Subcutaneous abdominal adipose tissue (tissue), 5 donors: ENCODE measurements at regions not wholly inside any gene's neighbourhood (a gene's known extent, or its start where the extent isn't known, plus 50 kb on each side); places are given as distances from the start of the nearest gene placed in this dataset.

ENCODE experiments used
- H3K27ac ChIP-seq: one replicate; pipeline ENCODE4 v1.7.0; 2013; ENCODE audit warnings: low read depth, mild to moderate bottlenecking, inconsistent platforms, low read length, moderate library complexity
- H3K27me3 ChIP-seq, 5 donors: one replicate each; pipeline ENCODE4 v1.7.0; 2013; ENCODE audit warnings: low read length in 5 of 5, inconsistent platforms in 1 of 5; ENCODE audit not compliant: control insufficient read depth in 5 of 5, insufficient read depth in 4 of 5
- H3K36me3 ChIP-seq, 5 donors: one replicate each; pipeline ENCODE4 v1.7.0; 2013; ENCODE audit warnings: low read length in 5 of 5; ENCODE audit not compliant: control insufficient read depth in 5 of 5, insufficient read depth in 5 of 5
- H3K4me1 ChIP-seq, 5 donors: one replicate each; pipeline ENCODE4 v1.7.0; 2013; ENCODE audit warnings: low read length in 5 of 5, mild to moderate bottlenecking in 3 of 5, moderate library complexity in 1 of 5; ENCODE audit not compliant: control insufficient read depth in 5 of 5, insufficient read depth in 5 of 5
- H3K4me3 ChIP-seq, 5 donors: one replicate each; pipeline ENCODE4 v1.7.0; 2013; ENCODE audit warnings: low read length in 5 of 5, low read depth in 1 of 5
- H3K9ac ChIP-seq, 5 donors: one replicate each; pipeline ENCODE4 v1.7.0; 2013; ENCODE audit warnings: low read length in 5 of 5, mild to moderate bottlenecking in 4 of 5, moderate library complexity in 3 of 5
- H3K9me3 ChIP-seq, 5 donors: one replicate each; pipeline ENCODE4 v1.7.0; 2013; ENCODE audit warnings: low read length in 5 of 5; ENCODE audit not compliant: control insufficient read depth in 5 of 5
- donor health status: healthy.
- donor health status: healthy.
- donor health status: healthy.
- donor health status: healthy.
- donor health status: healthy.

DNA sequence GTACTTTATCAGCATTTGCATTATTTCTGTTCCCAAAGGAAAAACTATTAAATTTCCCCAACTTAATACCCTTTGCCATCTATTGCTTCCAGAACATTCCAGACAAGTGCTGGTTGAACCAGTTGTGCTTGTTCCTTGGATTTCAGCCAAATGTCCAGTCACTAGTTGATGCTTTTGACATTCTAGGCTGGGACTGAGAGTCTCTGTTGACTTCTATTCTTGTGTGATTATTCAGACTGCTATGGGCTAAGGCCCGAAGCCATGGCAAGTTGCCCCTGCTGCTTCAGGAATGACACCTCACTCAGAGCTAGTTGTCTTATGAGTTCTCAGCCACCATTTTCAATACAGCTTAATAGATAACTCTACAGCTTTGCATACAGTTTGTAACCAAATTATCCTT lies 458.1 kb upstream of the ARGLU1 start:
- H3K27me3 ChIP-seq: no peaks in the 10 kb centered on the region
- peaks cover 0 to 8% (median 2%) of the 10 kb centered on the region in 5 donors for H3K4me1 ChIP-seq
- H3K4me3 ChIP-seq: no peak overlapping the region
- no peak overlapping the region for H3K27ac ChIP-seq
- H3K36me3 ChIP-seq: no peaks in the 10 kb centered on the region
- no peaks in the 10 kb centered on the region for H3K9me3 ChIP-seq
- no peak overlapping the region for H3K9ac ChIP-seq

DNA sequence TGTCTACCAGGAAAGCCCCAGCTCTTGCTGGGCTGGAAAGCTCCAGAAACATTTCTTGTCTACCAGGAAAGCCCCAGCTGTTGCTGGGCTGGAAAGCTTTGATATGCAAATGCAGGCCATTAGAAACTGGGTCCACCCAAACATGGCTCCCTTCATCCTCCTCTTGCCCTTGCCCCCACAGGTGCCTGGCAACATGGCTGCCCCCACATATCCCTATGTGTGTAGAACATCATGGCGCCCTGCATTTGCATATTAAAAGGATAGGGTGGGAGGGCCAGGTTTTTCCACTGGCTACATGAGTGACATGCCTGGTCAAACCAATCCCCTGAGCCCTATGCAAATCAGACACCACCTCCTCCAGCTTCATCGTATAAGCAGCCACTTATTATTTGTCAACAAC lies 455.4 kb upstream of the ARGLU1 start:
- Histone ChIP-seq H3K4me3 (no peak overlapping the region), H3K4me1 (peaks cover 0 to 4% (median 2%) of the 10 kb centered on the region in 5 donors), H3K9me3 (no peaks in the 10 kb centered on the region), H3K27ac (no peak overlapping the region), H3K9ac (no peak overlapping the region), H3K27me3 (no peaks in the 10 kb centered on the region), H3K36me3 (no peaks in the 10 kb centered on the region)

DNA sequence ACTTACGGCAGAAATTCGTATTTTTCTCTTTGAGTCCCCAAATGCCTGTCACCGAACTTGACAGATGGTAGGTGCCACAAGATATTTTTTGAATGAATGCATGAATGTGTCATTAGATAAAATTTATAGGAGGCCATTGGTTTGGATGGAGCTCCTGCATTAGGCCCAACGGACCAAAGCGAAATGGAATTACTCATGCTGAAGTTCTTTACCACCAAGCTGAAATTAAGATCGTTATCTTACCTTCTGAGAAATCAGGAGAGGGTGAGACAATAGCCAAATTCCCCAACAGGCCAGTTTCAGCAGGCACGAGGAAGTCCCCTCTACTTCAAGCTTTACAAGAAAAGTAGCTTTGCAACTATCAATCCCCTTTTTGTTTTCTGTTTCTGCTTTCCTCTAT lies 452.5 kb upstream of the ARGLU1 start:
- Histone ChIP-seq H3K27ac (no peak overlapping the region), H3K27me3 (no peaks in the 10 kb centered on the region), H3K4me1 (no peaks in the 10 kb centered on the region), H3K36me3 (no peaks in the 10 kb centered on the region), H3K9ac (no peak overlapping the region), H3K4me3 (no peak overlapping the region), H3K9me3 (no peaks in the 10 kb centered on the region)

DNA sequence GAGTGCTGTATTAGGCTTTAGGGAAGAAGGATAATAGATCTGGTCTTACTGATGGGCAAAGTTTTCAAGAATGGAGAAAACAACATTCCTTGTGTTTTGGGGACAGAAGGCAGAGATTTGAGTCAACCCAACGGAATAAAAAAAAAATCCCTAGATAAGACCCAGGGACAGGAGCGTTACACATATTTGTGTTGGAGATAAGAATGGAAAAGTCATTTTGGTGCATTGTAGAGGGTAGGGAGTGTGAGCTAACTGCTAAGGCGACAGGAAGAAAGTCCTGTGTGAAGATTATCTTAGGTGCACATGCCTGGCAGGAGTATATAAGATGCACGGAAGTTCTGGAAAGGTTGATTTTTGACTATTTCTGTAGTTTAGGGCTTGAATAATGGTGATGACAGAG lies 450.3 kb upstream of the ARGLU1 start:
- no peak overlapping the region for H3K4me3 ChIP-seq
- H3K27me3 ChIP-seq: no peaks in the 10 kb centered on the region
- H3K27ac ChIP-seq: no peak overlapping the region
- no peaks in the 10 kb centered on the region for H3K36me3 ChIP-seq
- H3K9me3 ChIP-seq: no peaks in the 10 kb centered on the region
- H3K4me1 ChIP-seq: no peaks in the 10 kb centered on the region
- no peak overlapping the region for H3K9ac ChIP-seq

DNA sequence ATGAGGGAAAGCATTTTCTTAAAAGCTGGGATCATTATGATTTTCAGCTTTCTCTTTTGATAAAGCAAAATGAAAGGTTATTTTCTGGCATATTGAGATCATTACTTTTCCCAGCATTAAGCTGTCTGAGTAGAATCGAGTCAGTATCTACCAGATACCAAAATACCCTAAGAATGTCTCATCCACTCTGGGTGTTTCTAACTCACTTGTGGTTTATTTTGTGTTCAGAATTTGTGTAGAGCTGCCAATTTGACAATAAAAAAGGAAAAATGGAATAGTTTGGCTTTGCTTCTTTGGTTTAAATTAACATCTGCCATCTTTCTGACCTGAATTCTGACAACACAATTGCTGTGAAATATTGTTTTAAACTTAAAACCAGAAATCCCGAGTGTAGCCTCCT lies 438.7 kb upstream of the ARGLU1 start:
- Histone ChIP-seq H3K9me3 (no peaks in the 10 kb centered on the region), H3K4me3 (no peak overlapping the region), H3K27me3 (no peaks in the 10 kb centered on the region), H3K36me3 (no peaks in the 10 kb centered on the region), H3K9ac (no peak overlapping the region), H3K4me1 (no peaks in the 10 kb centered on the region), H3K27ac (no peak overlapping the region)

DNA sequence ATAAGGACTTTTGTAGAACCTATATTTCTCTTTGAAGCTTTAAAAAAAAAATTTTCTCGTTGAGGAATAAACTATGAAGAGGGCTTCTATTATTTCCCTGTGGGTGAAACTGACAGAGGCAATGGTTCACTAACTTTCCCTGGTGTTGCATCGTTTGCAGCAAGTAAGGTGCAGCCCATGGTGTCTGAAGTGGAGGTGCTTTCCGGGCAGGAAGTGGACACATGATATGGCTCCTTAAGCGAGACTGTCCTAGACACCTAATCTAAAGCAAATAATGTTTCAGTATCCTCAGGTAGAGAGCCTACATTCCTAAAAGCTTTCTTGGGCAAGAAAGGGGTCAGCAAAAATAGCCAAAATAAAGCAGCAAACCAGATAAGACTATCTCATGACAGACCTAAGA lies 437.6 kb upstream of the ARGLU1 start:
- H3K4me1 ChIP-seq: no peaks in the 10 kb centered on the region
- H3K9me3 ChIP-seq: no peaks in the 10 kb centered on the region
- H3K27ac ChIP-seq: no peak overlapping the region
- no peak overlapping the region for H3K9ac ChIP-seq
- no peaks in the 10 kb centered on the region for H3K27me3 ChIP-seq
- no peaks in the 10 kb centered on the region for H3K36me3 ChIP-seq
- H3K4me3 ChIP-seq: no peak overlapping the region

DNA sequence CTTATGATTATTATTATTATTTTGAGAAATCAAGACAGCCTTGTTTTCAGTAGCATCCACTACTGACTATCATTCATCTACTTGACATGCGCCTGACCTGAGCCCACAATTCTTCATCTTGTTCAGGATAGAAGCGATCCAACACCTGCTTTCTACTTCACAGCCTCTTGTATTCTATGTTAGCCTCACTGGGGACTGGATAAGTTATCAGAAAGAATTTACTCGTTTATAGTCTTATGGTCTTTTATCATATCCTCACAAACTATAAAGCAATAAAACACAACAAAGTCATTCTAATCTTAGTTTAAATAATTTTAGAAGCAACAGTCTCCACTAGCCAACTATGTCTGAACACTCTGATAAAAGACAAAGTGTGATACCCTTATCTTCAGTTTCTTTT lies 436.0 kb upstream of the ARGLU1 start:
- H3K9me3 ChIP-seq: no peaks in the 10 kb centered on the region
- no peaks in the 10 kb centered on the region for H3K27me3 ChIP-seq
- H3K36me3 ChIP-seq: no peaks in the 10 kb centered on the region
- H3K9ac ChIP-seq: no peak overlapping the region
- H3K4me1 ChIP-seq: no peaks in the 10 kb centered on the region
- no peak overlapping the region for H3K4me3 ChIP-seq
- H3K27ac ChIP-seq: no peak overlapping the region

DNA sequence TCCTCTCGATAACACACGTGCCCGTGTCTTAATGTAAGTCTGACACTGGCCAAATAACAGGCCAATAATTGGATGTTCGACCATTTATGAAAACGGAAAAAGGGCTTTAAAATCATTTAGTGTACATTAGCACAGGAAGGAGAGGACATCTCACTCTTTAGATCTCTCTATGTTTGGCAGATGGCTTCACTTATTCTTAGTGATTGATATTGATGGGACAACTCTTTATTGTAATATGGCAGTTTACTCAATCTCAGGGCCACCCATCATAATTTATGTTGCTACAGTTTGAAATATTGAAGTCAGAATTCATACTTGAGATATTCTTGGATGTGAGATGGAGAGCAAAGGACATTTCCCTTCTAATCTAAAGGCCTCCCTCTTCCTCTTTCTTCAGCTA lies 430.7 kb upstream of the ARGLU1 start:
- Histone ChIP-seq H3K9me3 (no peaks in the 10 kb centered on the region), H3K27ac (no peak overlapping the region), H3K27me3 (no peaks in the 10 kb centered on the region), H3K9ac (no peak overlapping the region), H3K4me3 (no peak overlapping the region), H3K36me3 (no peaks in the 10 kb centered on the region), H3K4me1 (no peaks in the 10 kb centered on the region)

GRCh38 chr13:106997696-106998095 lies 429.8 kb upstream of the ARGLU1 start:
- H3K9ac ChIP-seq: no peak overlapping the region
- no peaks in the 10 kb centered on the region for H3K9me3 ChIP-seq
- H3K27ac ChIP-seq: no peak overlapping the region
- H3K4me1 ChIP-seq: no peaks in the 10 kb centered on the region
- no peak overlapping the region for H3K4me3 ChIP-seq
- no peaks in the 10 kb centered on the region for H3K36me3 ChIP-seq
- no peaks in the 10 kb centered on the region for H3K27me3 ChIP-seq

DNA sequence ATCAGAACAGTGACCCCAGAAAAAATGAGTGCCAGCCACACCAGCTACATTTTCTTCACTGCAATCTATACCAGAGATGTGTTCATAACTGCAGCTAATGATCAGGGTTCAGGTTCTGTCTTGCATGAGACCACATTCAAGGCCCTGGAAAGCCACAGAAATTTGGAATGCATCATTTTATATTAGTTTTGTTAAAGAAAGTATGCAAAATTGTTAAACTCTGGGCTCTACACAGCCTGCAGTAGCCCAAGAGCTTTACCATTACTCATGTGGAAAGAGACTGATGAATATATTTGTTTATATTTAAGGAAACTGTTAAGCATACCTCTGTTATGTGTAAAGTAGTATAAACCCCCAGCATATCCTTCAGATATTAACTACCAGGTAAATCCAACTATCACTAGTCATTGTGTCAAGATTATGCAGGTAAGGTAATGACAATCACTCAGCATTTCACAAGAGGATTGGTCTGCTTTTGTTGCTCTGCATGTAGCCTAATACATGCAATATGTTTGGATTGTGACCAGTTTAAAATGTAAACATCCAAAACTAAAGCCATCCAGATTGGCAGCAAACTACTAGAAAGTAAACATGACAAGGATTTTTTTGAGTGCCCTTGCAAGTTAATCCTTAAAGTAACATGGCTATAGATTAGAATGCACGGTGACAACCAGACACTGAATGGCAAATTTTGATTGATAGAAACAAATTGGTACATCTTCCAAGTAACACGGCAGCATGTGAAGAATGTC lies 429.1 kb upstream of the ARGLU1 start:
- no peaks in the 10 kb centered on the region for H3K4me1 ChIP-seq
- no peaks in the 10 kb centered on the region for H3K9me3 ChIP-seq
- no peak overlapping the region for H3K27ac ChIP-seq
- H3K9ac ChIP-seq: no peak overlapping the region
- no peaks in the 10 kb centered on the region for H3K27me3 ChIP-seq
- no peak overlapping the region for H3K4me3 ChIP-seq
- H3K36me3 ChIP-seq: no peaks in the 10 kb centered on the region
